Mucosa of gallbladder (tissue), 1 donor: ENCODE measurements at regions not wholly inside any gene's neighbourhood (a gene's known extent, or its start where the extent isn't known, plus 50 kb on each side); places are given as distances from the start of the nearest gene placed in this dataset.

ENCODE experiments used
- DNase-seq: peaks from one replicate; pipeline ENCODE4 v3.0.0-alpha.2; 2020; ENCODE audit warnings: low spot score
- donor health status: DM: no; HTN: no; CAD: no.

DNA sequence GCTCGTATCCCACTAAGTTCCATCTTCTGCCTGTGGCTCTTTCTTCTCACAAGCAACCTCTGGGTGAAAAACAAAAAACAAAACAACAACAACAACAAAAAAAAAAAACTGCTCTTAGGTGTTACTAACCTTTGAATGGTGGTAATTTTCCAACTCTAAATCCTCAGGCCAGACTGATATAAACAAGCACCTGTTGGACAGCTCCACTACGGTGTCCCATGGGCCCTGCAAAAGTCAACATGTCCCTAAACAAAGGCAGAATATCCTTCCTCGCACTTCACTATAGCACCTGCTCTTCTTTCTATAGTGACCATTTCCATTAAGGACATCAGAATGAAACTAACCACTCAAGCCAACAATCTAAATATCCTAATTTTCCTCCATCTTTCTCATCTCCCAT is 54.6 kb upstream of the PARM1 start:
- no peak for DNase-seq

DNA sequence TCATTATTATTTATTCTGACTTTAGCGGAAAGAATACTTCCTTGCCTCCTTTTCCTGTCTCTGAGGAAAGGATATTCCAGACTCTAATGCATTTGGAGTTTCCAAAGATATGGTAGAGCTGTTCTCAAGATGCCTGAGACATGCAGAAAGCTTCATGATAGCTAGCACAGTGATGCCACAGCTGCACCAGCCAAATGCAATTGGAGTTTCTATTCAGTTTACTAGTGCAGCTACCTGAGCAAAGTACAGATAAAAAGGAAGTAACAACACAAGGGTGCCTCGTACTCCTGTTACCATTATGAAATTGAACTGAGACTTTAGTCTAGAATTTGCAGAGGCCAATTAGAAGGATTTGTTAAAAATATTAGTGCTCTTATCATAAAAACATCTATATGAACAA is 57.5 kb upstream of the PARM1 start:
- DNase-seq: no peak

DNA sequence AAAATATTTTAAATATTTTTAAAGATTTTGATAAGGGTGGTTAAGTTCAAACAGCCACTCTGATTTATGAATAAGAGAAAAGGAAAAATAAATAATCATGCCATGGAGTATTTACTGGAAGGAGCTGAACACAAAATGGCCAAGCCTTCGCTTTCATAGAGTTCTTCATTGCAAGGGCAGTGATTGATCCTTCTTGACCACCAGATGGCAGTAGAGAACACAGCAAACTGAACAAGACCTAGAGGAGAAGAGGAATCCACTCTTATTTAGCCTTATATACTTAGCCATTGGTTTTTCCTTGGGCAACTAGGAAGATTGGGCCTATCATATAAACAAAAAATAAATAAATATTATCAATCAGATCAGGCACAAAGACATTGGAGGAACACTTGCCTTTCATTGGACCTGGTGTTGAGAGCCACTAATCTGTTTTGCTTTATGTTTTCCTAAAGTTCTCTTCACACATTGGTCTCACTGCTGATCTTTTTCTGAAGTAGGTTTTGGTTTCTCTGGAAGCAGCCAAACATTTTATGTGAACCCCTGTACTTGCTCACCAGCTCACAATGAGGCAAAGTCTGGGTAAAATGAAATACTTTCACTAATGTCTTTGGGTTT is 58.1 kb upstream of the PARM1 start:
- DNase-seq: peak; percentile 41

- no peak for DNase-seq
Measured at GRCh38 chr4:74873545-74874301, 59.2 kb upstream of the PARM1 start.

DNA sequence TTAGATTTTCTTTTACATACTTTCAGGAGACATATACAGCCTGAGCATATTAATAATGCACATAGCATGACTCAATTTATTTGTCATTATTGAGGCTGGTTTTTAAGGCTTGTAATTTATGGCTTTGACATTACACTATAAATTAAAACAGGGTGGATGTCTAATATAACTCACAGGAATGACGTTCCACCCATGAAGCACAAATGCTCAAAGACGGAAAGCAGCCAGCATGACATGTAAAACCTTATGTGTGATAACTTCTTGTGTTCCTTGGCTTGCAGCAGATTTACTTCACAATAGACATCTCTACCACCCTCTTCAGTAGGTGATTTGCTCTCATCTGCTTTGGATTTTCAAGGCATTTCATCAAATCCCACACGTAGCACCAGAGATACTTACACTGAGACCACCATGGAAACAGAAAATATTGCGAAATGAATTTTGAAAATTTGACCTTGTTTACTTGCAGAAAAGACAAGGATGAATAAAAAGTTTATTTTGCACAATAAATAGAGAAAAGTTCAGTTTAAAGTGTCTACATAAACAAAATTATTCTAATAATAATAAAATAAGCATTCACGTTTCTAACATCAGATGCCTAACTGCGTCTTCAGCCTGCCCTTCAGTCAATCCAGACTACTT is 64.7 kb upstream of the BTC start:
- no peak for DNase-seq

DNA sequence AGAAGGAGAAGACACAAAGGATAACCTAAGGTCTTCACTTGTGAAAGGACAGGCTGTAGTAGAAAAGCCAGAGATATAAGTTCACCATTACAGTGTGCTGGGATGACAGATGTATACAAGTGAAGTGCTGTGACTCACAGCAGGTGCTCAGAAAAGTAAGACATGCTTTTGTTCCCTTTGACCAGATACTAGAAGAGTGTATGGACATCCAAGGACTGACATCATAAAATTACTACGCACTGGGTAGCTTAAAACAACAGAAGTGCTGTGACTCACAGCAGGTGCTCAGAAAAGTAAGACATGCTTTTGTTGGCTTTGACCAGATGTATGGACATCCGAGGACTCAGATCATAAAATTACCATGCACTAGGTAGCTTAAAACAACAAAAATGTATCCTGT is 61.6 kb upstream of the BTC start:
- no peak for DNase-seq

DNA sequence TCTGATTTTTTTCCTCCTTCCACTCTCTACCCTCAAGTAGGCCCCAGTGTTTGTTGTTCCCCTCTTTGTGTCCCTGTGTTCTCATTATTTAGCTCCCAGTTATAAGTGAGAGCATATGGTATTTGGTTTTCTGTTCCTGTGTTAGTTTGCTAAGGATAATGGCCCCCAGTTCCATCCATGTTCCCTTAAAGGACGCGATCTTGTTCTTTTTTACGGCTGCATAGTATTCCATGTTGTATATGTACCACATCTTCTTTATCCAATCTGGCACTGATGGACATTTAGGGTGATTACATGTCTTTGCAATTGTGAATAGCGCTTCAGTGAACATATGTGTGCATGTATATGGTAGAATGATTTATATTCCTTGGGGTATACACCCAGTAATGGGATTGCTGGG is 54.5 kb upstream of the BTC start:
- DNase-seq: no peak

DNA sequence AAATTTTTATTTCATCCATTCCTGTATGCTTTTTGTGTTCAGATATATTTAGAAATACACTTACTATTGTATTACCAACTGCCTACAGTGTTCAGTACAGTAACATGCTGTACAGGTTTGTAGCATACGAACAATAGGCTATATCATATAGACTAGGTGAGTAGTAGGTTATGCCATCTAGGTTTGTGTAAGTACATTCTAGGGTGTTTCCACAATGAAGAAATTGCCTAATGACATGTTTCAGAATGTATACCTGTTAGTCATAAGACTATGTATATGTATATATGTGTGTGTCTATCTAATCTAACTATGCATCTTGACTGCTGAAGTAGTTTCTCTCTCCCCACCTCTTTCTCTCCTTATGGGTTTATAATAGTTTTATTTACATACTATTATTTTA is 51.5 kb upstream of the BTC start:
- no peak for DNase-seq
